H1 (cell line): ENCODE measurements at regions not wholly inside any gene's neighbourhood (a gene's known extent, or its start where the extent isn't known, plus 50 kb on each side); places are given as distances from the start of the nearest gene placed in this dataset.
"Not testable (repeated sequence)": the region's sequence is repeated elsewhere in the genome, so short reads cannot be mapped to it uniquely, and the experiment has no call there.

ENCODE experiments used
- CTCF ChIA-PET: fragments of 300-600 bp; sonication (Branson Sonifier 250); formaldehyde crosslinking; loops from one replicate; lab custom pipeline; 2021; ENCODE audit not compliant: partially characterized antibody; lab: Charles Lee
- POLR2A ChIA-PET: fragments of 300-600 bp; sonication (Branson Sonifier 250); formaldehyde crosslinking; loops from one replicate; lab custom pipeline; 2021; ENCODE audit warnings: inconsistent platforms; ENCODE audit not compliant: partially characterized antibody; lab: Charles Lee
- DNase-seq, 2 experiments: peaks; one replicate each; pipeline versions ENCODE4 v3.0.0 to v3.0.0-alpha.2; 2010 to 2022; ENCODE audit warnings: low spot score in 2 of 2, low read depth in 1 of 2, mixed read lengths in 1 of 2
- FAIRE-seq: peaks from 2 replicates; lab custom pipeline; 2011; peaks lifted over from hg19 to GRCh38; lab: Jason Lieb, UNC
- H2AFZ ChIP-seq: 2 replicates; pipeline ENCODE4 v1.8.1; 2012; ENCODE audit warnings: low read length, inconsistent platforms
- H2AK5ac ChIP-seq: 2 replicates; pipeline ENCODE4 v1.6.1; 2013; ENCODE audit warnings: low read depth, low read length
- H2BK120ac ChIP-seq: replicated peaks from 2 replicates; pipeline ENCODE3; 2013; ENCODE audit warnings: low read depth, low read length, inconsistent platforms
- H2BK12ac ChIP-seq: 2 replicates; pipeline ENCODE4 v1.6.1; 2013; ENCODE audit warnings: low read depth, low read length
- H2BK15ac ChIP-seq: 2 replicates; pipeline ENCODE4 v1.6.1; 2013; ENCODE audit warnings: low read length
- H2BK20ac ChIP-seq: 2 replicates; pipeline ENCODE4 v1.6.1; 2013; ENCODE audit warnings: low read length
- H2BK5ac ChIP-seq: 2 replicates; pipeline ENCODE4 v1.6.1; 2013; ENCODE audit warnings: low read depth, low read length
- H3K14ac ChIP-seq: 2 replicates; pipeline ENCODE4 v1.6.1; 2013; ENCODE audit warnings: inconsistent platforms; ENCODE audit not compliant: insufficient read length
- H3K18ac ChIP-seq: 2 replicates; pipeline ENCODE4 v1.6.1; 2013; ENCODE audit warnings: low read length; ENCODE audit errors: extremely low read depth
- H3K23ac ChIP-seq: 2 replicates; pipeline ENCODE4 v1.6.1; 2013; ENCODE audit warnings: inconsistent platforms; ENCODE audit not compliant: insufficient read length
- H3K23me2 ChIP-seq: 2 replicates; pipeline ENCODE4 v1.6.1; 2013; ENCODE audit warnings: low read depth, low read length
- H3K27ac ChIP-seq: 2 replicates; pipeline ENCODE4 v1.6.1; 2011; ENCODE audit warnings: low read depth, low read length, inconsistent platforms
- H3K27me3 ChIP-seq, 4 experiments: replicated peaks in 1 of 4; 1 replicate in 1 of 4; 2 replicates in 3 of 4; pipeline versions ENCODE4 v1.6.1 to v1.8.1; 2011 to 2013; ENCODE audit warnings: low read length in 3 of 4, mild to moderate bottlenecking in 3 of 4, inconsistent platforms in 2 of 4, mixed read lengths in 2 of 4, moderate library complexity in 1 of 4; ENCODE audit not compliant: control insufficient read depth in 3 of 4, insufficient read depth in 3 of 4; ENCODE audit errors: extremely low read depth in 1 of 4
- H3K36me3 ChIP-seq, 4 experiments: 2 replicates each; pipeline versions ENCODE4 v1.6.1 to v1.8.1; 2011 to 2013; ENCODE audit warnings: mild to moderate bottlenecking in 4 of 4, low read length in 3 of 4, moderate library complexity in 2 of 4, control low read depth in 1 of 4, inconsistent platforms in 1 of 4; ENCODE audit not compliant: insufficient read depth in 4 of 4, control insufficient read depth in 2 of 4
- H3K4ac ChIP-seq: replicated peaks from 2 replicates; pipeline ENCODE3; 2013; ENCODE audit warnings: low read length, low read depth, mixed read lengths, inconsistent platforms; ENCODE audit not compliant: insufficient read length
- H3K4me1 ChIP-seq, 4 experiments: replicated peaks in 1 of 4; 1 replicate in 1 of 4; 2 replicates in 3 of 4; pipeline versions ENCODE4 v1.6.1 to v1.8.1; 2011 to 2013; ENCODE audit warnings: low read length in 3 of 4, inconsistent platforms in 2 of 4, mixed read lengths in 1 of 4; ENCODE audit not compliant: insufficient read depth in 4 of 4, control insufficient read depth in 3 of 4
- H3K4me2 ChIP-seq, 2 experiments: 2 replicates each; pipeline versions ENCODE4 v1.6.1 to v1.8.1; 2011 to 2013; ENCODE audit warnings: low read depth in 2 of 2, low read length in 2 of 2, control low read depth in 1 of 2, inconsistent platforms in 1 of 2, mild to moderate bottlenecking in 1 of 2; ENCODE audit not compliant: insufficient read depth in 1 of 2
- H3K4me3 ChIP-seq, 4 experiments: fragments of 200-600, 300-600 bp in 1 of 4; sonication (generic), shearing (Covaris generic), sonication (Bioruptor Twin) in 1 of 4; 2 replicates each; pipeline versions ENCODE4 v1.5.1 to v1.8.1; 2011 to 2016; ENCODE audit warnings: low read length in 4 of 4, low read depth in 3 of 4, control low read depth in 2 of 4, inconsistent platforms in 2 of 4, mild to moderate bottlenecking in 2 of 4, mixed read lengths in 1 of 4, moderate library complexity in 1 of 4; ENCODE audit not compliant: insufficient read depth in 2 of 4; ENCODE audit errors: extremely low read depth in 1 of 4
- H3K56ac ChIP-seq: replicated peaks from 2 replicates; pipeline ENCODE3; 2013; ENCODE audit warnings: low read depth, mild to moderate bottlenecking, mixed read lengths, low read length, inconsistent platforms; ENCODE audit not compliant: insufficient read length
- H3K79me1 ChIP-seq: 2 replicates; pipeline ENCODE4 v1.6.1; 2013; ENCODE audit warnings: low read depth, low read length, control low read depth
- H3K79me2 ChIP-seq, 2 experiments: 2 replicates each; pipeline versions ENCODE4 v1.6.1 to v1.8.1; 2012 to 2013; ENCODE audit warnings: low read length in 2 of 2, mild to moderate bottlenecking in 2 of 2, inconsistent platforms in 1 of 2; ENCODE audit not compliant: insufficient read depth in 2 of 2, control insufficient read depth in 1 of 2
- H3K9ac ChIP-seq, 4 experiments: replicated peaks in 1 of 4; 1 replicate in 1 of 4; 2 replicates in 3 of 4; pipeline versions ENCODE4 v1.6.1 to v1.8.1; 2011 to 2013; ENCODE audit warnings: low read depth in 3 of 4, low read length in 3 of 4, control low read depth in 2 of 4, mild to moderate bottlenecking in 2 of 4, moderate library complexity in 2 of 4, inconsistent platforms in 1 of 4; ENCODE audit errors: extremely low read depth in 1 of 4
- H3K9me3 ChIP-seq, 2 experiments: 2 replicates each; pipeline versions ENCODE4 v1.6.1 to v1.8.1; 2012 to 2013; ENCODE audit warnings: mild to moderate bottlenecking in 2 of 2, moderate library complexity in 2 of 2, control low read depth in 1 of 2, inconsistent platforms in 1 of 2, low read depth in 1 of 2, low read length in 1 of 2, mixed read lengths in 1 of 2; ENCODE audit not compliant: insufficient read depth in 2 of 2
- H4K20me1 ChIP-seq, 2 experiments: replicated peaks in 1 of 2; 2 replicates each; pipeline versions ENCODE3 to v1.8.1; 2011 to 2013; ENCODE audit warnings: inconsistent platforms in 2 of 2, low read length in 2 of 2, mild to moderate bottlenecking in 1 of 2; ENCODE audit not compliant: insufficient read depth in 2 of 2, control insufficient read depth in 1 of 2
- H4K5ac ChIP-seq: 2 replicates; pipeline ENCODE4 v1.6.1; 2013; ENCODE audit warnings: low read length, low read depth, mixed read lengths, inconsistent platforms; ENCODE audit not compliant: insufficient read length
- H4K8ac ChIP-seq: 2 replicates; pipeline ENCODE4 v1.8.0; 2013; ENCODE audit warnings: mild to moderate bottlenecking, moderate library complexity, low read length, inconsistent platforms; ENCODE audit not compliant: insufficient read depth; ENCODE audit errors: extremely low read depth
- H4K91ac ChIP-seq: replicated peaks from 2 replicates; pipeline ENCODE3; 2013; ENCODE audit warnings: low read length, mixed read lengths, inconsistent platforms; ENCODE audit not compliant: insufficient read length
- TEAD4 ChIP-seq: IDR thresholded peaks from 2 replicates; pipeline ENCODE4 v1.6.1; 2012; ENCODE audit warnings: low read depth, low read length, inconsistent platforms, mixed read lengths
- whole genome bisulfite sequencing, 2 experiments: shearing (Covaris generic) in 1 of 2; methylation state at CpG; one replicate each; pipeline versions ENCODE4 v1.1.6 to v1.1.7; 2013 to 2015; ENCODE audit warnings: low lambda C conversion rate in 2 of 2, mixed read lengths in 2 of 2, inconsistent platforms in 1 of 2, low coverage in 1 of 2, missing lambda C conversion rate in 1 of 2; ENCODE audit not compliant: insufficient replicate concordance in 2 of 2, insufficient coverage in 1 of 2, insufficient read length in 1 of 2; ENCODE audit errors: extremely low coverage in 1 of 2, missing lambda C conversion rate in 1 of 2; 5-methylcytosine and 5-hydroxymethylcytosine counted together

GRCh38 chr5:116945613-116946382 is 371.2 kb upstream of the SEMA6A start:
- H2AFZ ChIP-seq, H3K23ac ChIP-seq, H3K36me3 ChIP-seq, H3K18ac ChIP-seq, H3K79me2 ChIP-seq, H3K27ac ChIP-seq, H2BK12ac ChIP-seq, H3K4me1 ChIP-seq, H3K27me3 ChIP-seq, H2AK5ac ChIP-seq, H2BK15ac ChIP-seq, H4K20me1 ChIP-seq, H3K4ac ChIP-seq, H3K23me2 ChIP-seq, H3K9ac ChIP-seq, H4K91ac ChIP-seq, H3K4me2 ChIP-seq, FAIRE-seq, H3K4me3 ChIP-seq, H2BK5ac ChIP-seq, H4K8ac ChIP-seq, H3K79me1 ChIP-seq, DNase-seq, H3K9me3 ChIP-seq, H3K14ac ChIP-seq, H2BK20ac ChIP-seq, H3K56ac ChIP-seq, H4K5ac ChIP-seq: not testable (repeated sequence)
- 0 out of 2 replicates have a peak, but pooled peaks have one; percentile 10 for TF ChIP-seq TEAD4
- CTCF ChIA-PET: interaction anchor here (0.8 to 1.4 kb wide), 3 partner anchors 369 to 371 kb away, joined by 3 to 4 read pairs (median 3); partner anchors contain the start of gene SEMA6A
- POLR2A ChIA-PET: interaction anchor here (1.4 to 3.6 kb wide), 2 partner anchors 95 to 370 kb away, joined by 3 to 14 read pairs; partner anchors contain the start of gene SEMA6A
- H2BK120ac ChIP-seq: peak overlapping the region; percentile 43
- 77% methylated on average over 17 of the region's 17 CpGs; no CpG with 5 or more reads in 1 of the 2 experiments for WGBS, 2 experiments
